Suprapubic skin (tissue), 4 donors: ENCODE measurements at regions not wholly inside any gene's neighbourhood (a gene's known extent, or its start where the extent isn't known, plus 50 kb on each side); places are given as distances from the start of the nearest gene placed in this dataset.

Source experiments
- DNase-seq, 2 donors: peaks; one replicate each; pipeline ENCODE4 v3.0.0-alpha.2; 2019; ENCODE audit warnings: low spot score in 2 of 2
- H3K27ac ChIP-seq: fragments of 200-600 bp; sonication (generic); one replicate; pipeline ENCODE4 v1.5.1; 2019
- H3K27me3 ChIP-seq: fragments of 200-600 bp; sonication (generic); one replicate; pipeline ENCODE4 v1.5.1; 2019
- H3K36me3 ChIP-seq: fragments of 200-600 bp; sonication (generic); one replicate; pipeline ENCODE4 v1.5.1; 2019
- H3K4me1 ChIP-seq: fragments of 200-600 bp; sonication (generic); one replicate; pipeline ENCODE4 v1.5.1; 2019
- H3K4me3 ChIP-seq: fragments of 200-600 bp; sonication (generic); one replicate; pipeline ENCODE4 v1.5.1; 2019; ENCODE audit warnings: mild to moderate bottlenecking
- H3K9me3 ChIP-seq: fragments of 200-600 bp; sonication (generic); one replicate; pipeline ENCODE4 v1.5.1; 2019
- CTCF ChIP-seq, 2 donors: fragments of 200-600 bp in 1 of 2; fragments of 450-650 bp in 1 of 2; sonication (generic) in 1 of 2; IDR thresholded peaks; one replicate each; pipeline ENCODE4 v1.5.1; 2016 to 2019; ENCODE audit warnings: antibody characterized with exemption in 2 of 2, mild to moderate bottlenecking in 1 of 2, moderate library complexity in 1 of 2
- EP300 ChIP-seq: sonication (generic); formaldehyde crosslinking; IDR thresholded peaks from one replicate; pipeline ENCODE4 v1.6.1; 2017; ENCODE audit warnings: antibody characterized with exemption
- POLR2A ChIP-seq, 2 donors: fragments of 450-650 bp; IDR thresholded peaks; one replicate each; pipeline ENCODE4 v1.6.1; 2017; ENCODE audit warnings: antibody characterized with exemption in 2 of 2, mild to moderate bottlenecking in 2 of 2, moderate library complexity in 2 of 2
- POLR2AphosphoS5 ChIP-seq, 3 donors: sonication (generic); formaldehyde crosslinking; IDR thresholded peaks; one replicate each; pipeline ENCODE4 v1.6.1; 2017; ENCODE audit warnings: antibody characterized with exemption in 3 of 3
- WGBS: methylation state at CpG from one replicate; pipeline ENCODE4 v1.1.5; 2018; 5-methylcytosine and 5-hydroxymethylcytosine counted together

- 95% methylated on average over 7 of the region's 7 CpGs for WGBS
Observed at GRCh38 chr6:15801912-15802311, 139.1 kb upstream of the DTNBP1 start.

GRCh38 chr6:15800841-15801617 is 138.2 kb upstream of the DTNBP1 start:
- DNase-seq: no peak

More at GRCh38 chr6:15801912-15802311, 139.1 kb upstream of the DTNBP1 start:
- TF ChIP-seq POLR2AphosphoS5 (IDR thresholded peaks at IDR 0.05): no peak
- no peak for TF ChIP-seq EP300
- no peak for TF ChIP-seq POLR2A (IDR thresholded peaks at IDR 0.05)
- no peak for TF ChIP-seq CTCF (IDR thresholded peaks at IDR 0.05)
- no peaks in the 10 kb centered on the region for H3K4me1 ChIP-seq
- H3K36me3 ChIP-seq: no peaks in the 10 kb centered on the region
- no peaks in the 10 kb centered on the region for H3K9me3 ChIP-seq
- no peak for DNase-seq
- H3K27ac ChIP-seq: no peak overlapping the region
- no peak overlapping the region for H3K4me3 ChIP-seq
- no peaks in the 10 kb centered on the region for H3K27me3 ChIP-seq

GRCh38 chr6:15798533-15799255 is 135.9 kb upstream of the DTNBP1 start:
- no peak overlapping the region for H3K27ac ChIP-seq
- no peak for TF ChIP-seq POLR2AphosphoS5 (IDR thresholded peaks at IDR 0.05)
- no peak for TF ChIP-seq CTCF (IDR thresholded peaks at IDR 0.05)
- no peak for TF ChIP-seq EP300
- TF ChIP-seq POLR2A (IDR thresholded peaks at IDR 0.05): no peak
- 65% methylated on average over 2 of the region's 2 CpGs for WGBS
- no peaks in the 10 kb centered on the region for H3K9me3 ChIP-seq
- H3K4me3 ChIP-seq: no peak overlapping the region
- H3K36me3 ChIP-seq: no peaks in the 10 kb centered on the region
- no peak for DNase-seq
- H3K4me1 ChIP-seq: no peaks in the 10 kb centered on the region
- no peaks in the 10 kb centered on the region for H3K27me3 ChIP-seq

More at GRCh38 chr6:15800841-15801617, 138.2 kb upstream of the DTNBP1 start:
- no peak for TF ChIP-seq POLR2A (IDR thresholded peaks at IDR 0.05)
- no peak for TF ChIP-seq CTCF (IDR thresholded peaks at IDR 0.05)
- TF ChIP-seq EP300: no peak
- TF ChIP-seq POLR2AphosphoS5 (IDR thresholded peaks at IDR 0.05): no peak
- H3K36me3 ChIP-seq: no peaks in the 10 kb centered on the region
- no peaks in the 10 kb centered on the region for H3K9me3 ChIP-seq
- H3K27me3 ChIP-seq: no peaks in the 10 kb centered on the region
- no peak overlapping the region for H3K27ac ChIP-seq
- no peaks in the 10 kb centered on the region for H3K4me1 ChIP-seq
- no peak overlapping the region for H3K4me3 ChIP-seq
- WGBS: 82% methylated on average over 11 of the region's 11 CpGs

GRCh38 chr6:15796844-15797243 is 134.0 kb upstream of the DTNBP1 start:
- 54% methylated on average over 5 of the region's 5 CpGs for WGBS
- no peak for DNase-seq
- no peaks in the 10 kb centered on the region for H3K27me3 ChIP-seq
- H3K36me3 ChIP-seq: no peaks in the 10 kb centered on the region
- H3K9me3 ChIP-seq: no peaks in the 10 kb centered on the region
- H3K4me3 ChIP-seq: no peak overlapping the region
- no peak overlapping the region for H3K27ac ChIP-seq
- H3K4me1 ChIP-seq: peaks cover 1% of the 10 kb centered on the region
- TF ChIP-seq POLR2AphosphoS5 (IDR thresholded peaks at IDR 0.05): no peak
- TF ChIP-seq CTCF (IDR thresholded peaks at IDR 0.05): no peak
- no peak for TF ChIP-seq EP300
- TF ChIP-seq POLR2A (IDR thresholded peaks at IDR 0.05): no peak

GRCh38 chr6:15796130-15796771 is 133.4 kb upstream of the DTNBP1 start:
- TF ChIP-seq POLR2A (IDR thresholded peaks at IDR 0.05) (no peak), EP300 (no peak), CTCF (IDR thresholded peaks at IDR 0.05) (no peak), POLR2AphosphoS5 (IDR thresholded peaks at IDR 0.05) (no peak)
- no peaks in the 10 kb centered on the region for H3K9me3 ChIP-seq
- no peaks in the 10 kb centered on the region for H3K36me3 ChIP-seq
- DNase-seq: no peak
- whole genome bisulfite sequencing: 81% methylated on average over 7 of the region's 7 CpGs
- H3K27ac ChIP-seq: no peak overlapping the region
- H3K4me3 ChIP-seq: no peak overlapping the region
- H3K4me1 ChIP-seq: peaks cover 6% of the 10 kb centered on the region
- H3K27me3 ChIP-seq: no peaks in the 10 kb centered on the region
